OCI-LY7 (cell line): ENCODE measurements at regions not wholly inside any gene's neighbourhood (a gene's known extent, or its start where the extent isn't known, plus 50 kb on each side); places are given as distances from the start of the nearest gene placed in this dataset.

ENCODE experiments used
- EZH2phosphoT487 ChIP-seq: fragments of 200-600 bp; sonication (generic); IDR thresholded peaks from 2 replicates; pipeline ENCODE4 v1.6.1; 2018; ENCODE audit warnings: low read depth, borderline replicate concordance, mild to moderate bottlenecking, mixed run types, antibody characterized with exemption, low read length, moderate library complexity, mixed read lengths
- TF ChIP-seq, protein P1 (sequence below): fragments of 200-600 bp; sonication (generic); conservative IDR thresholded peaks from 2 replicates; pipeline ENCODE4 v1.5.1; 2014; ENCODE audit warnings: mild to moderate bottlenecking, antibody characterized with exemption, low read length, moderate library complexity, mixed read lengths

DNA sequence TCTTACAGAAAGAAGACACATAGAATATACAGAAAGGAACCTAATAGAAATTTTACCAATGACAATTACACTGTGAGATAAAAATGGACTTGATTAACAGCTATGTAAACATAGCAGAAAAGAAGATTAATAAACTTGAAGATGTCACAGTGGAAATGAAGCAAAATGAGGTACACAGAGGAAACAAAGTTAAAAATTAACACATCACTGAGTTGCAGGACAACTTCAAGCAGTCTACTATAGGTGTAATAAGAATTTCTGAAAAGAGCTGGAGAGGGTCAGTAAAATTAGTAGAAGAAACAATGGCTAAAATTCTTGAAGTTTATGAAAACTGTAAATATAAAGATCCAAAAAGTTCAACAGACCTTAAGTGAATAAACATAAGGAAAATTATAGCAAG is 738.7 kb downstream of the C12orf50 start:
- TF ChIP-seq, protein P1, sequence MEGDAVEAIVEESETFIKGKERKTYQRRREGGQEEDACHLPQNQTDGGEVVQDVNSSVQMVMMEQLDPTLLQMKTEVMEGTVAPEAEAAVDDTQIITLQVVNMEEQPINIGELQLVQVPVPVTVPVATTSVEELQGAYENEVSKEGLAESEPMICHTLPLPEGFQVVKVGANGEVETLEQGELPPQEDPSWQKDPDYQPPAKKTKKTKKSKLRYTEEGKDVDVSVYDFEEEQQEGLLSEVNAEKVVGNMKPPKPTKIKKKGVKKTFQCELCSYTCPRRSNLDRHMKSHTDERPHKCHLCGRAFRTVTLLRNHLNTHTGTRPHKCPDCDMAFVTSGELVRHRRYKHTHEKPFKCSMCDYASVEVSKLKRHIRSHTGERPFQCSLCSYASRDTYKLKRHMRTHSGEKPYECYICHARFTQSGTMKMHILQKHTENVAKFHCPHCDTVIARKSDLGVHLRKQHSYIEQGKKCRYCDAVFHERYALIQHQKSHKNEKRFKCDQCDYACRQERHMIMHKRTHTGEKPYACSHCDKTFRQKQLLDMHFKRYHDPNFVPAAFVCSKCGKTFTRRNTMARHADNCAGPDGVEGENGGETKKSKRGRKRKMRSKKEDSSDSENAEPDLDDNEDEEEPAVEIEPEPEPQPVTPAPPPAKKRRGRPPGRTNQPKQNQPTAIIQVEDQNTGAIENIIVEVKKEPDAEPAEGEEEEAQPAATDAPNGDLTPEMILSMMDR, result no peak
- no peak for TF ChIP-seq EZH2phosphoT487
